ENCODE measurements at regions not wholly inside any gene's neighbourhood (a gene's known extent, or its start where the extent isn't known, plus 50 kb on each side); places are given as distances from the start of the nearest gene placed in this dataset.

- TF ChIP-seq CTCF (IDR thresholded peaks at IDR 0.05) (no peak), POLR2A (IDR thresholded peaks at IDR 0.05) (no peak)
Measured at GRCh38 chr2:53150146-53150545, 617.5 kb upstream of the CHAC2 start.

All from sigmoid colon (tissue), 3 donors.